Large intestine (tissue), 3 donors: ENCODE measurements at regions not wholly inside any gene's neighbourhood (a gene's known extent, or its start where the extent isn't known, plus 50 kb on each side); places are given as distances from the start of the nearest gene placed in this dataset.

Experiments
- DNase-seq, 2 donors: peaks; one replicate each; pipeline versions ENCODE4 v3.0.0 to v3.0.0-alpha.2; 2013
- H3K27ac ChIP-seq: one replicate; pipeline ENCODE4 v1.5.1; 2013; ENCODE audit warnings: low read length
- H3K27me3 ChIP-seq: 2 replicates; pipeline ENCODE4 v1.6.1; 2013; ENCODE audit warnings: low read length; ENCODE audit not compliant: control insufficient read depth, insufficient read depth
- H3K36me3 ChIP-seq: 2 replicates; pipeline ENCODE4 v1.6.1; 2013; ENCODE audit warnings: low read length; ENCODE audit not compliant: control insufficient read depth, insufficient read depth
- H3K4me1 ChIP-seq: one replicate; pipeline ENCODE4 v1.6.1; 2013; ENCODE audit warnings: low read length; ENCODE audit not compliant: control insufficient read depth, insufficient read depth
- H3K4me3 ChIP-seq: one replicate; pipeline ENCODE4 v1.5.1; 2013; ENCODE audit warnings: low read length
- H3K9me3 ChIP-seq: one replicate; pipeline ENCODE4 v1.6.1; 2013; ENCODE audit warnings: mild to moderate bottlenecking, low read depth, low read length, moderate library complexity; ENCODE audit not compliant: control insufficient read depth
- WGBS: methylation state at CpG from one replicate; pipeline ENCODE4 v1.1.5; 2013; ENCODE audit warnings: low lambda C conversion rate; ENCODE audit not compliant: insufficient coverage; 5-methylcytosine and 5-hydroxymethylcytosine counted together

DNA sequence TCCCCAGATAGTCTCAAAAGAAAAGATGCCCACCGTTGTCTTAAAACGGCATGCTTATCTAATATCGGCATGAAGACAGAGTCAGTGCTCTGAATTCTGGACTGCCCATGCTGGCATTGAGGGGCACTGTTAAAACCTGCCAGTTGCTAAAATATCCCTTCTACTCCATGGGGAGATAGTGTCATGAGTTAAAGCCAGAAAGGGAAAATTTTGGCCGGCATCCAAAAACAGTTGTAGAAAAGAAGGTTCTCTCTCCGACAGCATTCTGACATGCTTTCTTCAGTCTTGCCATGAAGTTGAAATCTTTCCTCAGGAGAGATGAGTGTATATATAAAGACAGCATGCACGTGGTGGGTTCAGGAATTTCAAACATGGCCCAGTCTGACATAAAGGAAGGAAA lies 401.3 kb upstream of the PIK3C3 start:
- H3K4me1 ChIP-seq: no peaks in the 10 kb centered on the region
- H3K36me3 ChIP-seq: no peaks in the 10 kb centered on the region
- H3K27me3 ChIP-seq: no peaks in the 10 kb centered on the region
- no peak overlapping the region for H3K27ac ChIP-seq
- WGBS: 83% methylated on average over 2 of the region's 6 CpGs
- H3K9me3 ChIP-seq: no peaks in the 10 kb centered on the region
- no peak overlapping the region for H3K4me3 ChIP-seq
- DNase-seq: no peak

DNA sequence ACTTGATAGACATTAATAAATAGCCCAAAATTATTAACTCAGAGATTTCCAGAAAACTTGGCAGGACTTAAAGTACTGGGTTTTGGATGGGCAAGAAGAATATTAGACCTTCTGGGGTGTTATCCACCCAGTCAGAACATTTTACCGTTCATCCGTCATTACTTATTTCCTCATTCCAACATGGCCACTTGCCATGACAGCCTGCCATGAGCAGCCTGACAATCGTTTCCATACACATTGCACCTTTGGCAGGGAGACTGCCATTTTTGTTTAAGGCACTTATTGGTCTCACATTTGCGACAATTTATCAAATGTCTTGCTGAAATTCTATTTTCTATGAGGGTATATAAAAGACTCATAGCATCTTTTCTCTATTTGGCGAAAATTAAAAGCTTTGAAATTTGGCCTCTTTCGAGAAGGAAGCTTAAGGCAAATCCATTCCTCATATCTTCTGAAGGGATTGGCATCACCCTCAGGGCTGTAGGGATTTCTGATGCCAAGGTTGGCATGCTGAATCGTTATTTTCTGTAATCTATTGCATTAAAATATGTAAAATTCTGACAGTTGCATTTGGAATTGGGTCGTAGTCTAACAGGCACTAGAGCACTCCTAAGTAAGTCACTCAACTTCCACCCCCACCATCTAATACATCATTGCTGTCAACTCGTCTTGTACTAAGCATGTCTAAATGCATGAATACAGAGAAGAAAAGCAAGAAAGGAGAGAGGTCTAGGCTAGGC lies 406.3 kb upstream of the PIK3C3 start:
- Histone ChIP-seq H3K27ac (no peak overlapping the region), H3K36me3 (no peaks in the 10 kb centered on the region), H3K4me3 (no peak overlapping the region), H3K27me3 (no peaks in the 10 kb centered on the region), H3K9me3 (no peaks in the 10 kb centered on the region), H3K4me1 (no peaks in the 10 kb centered on the region)
- DNase-seq: no peak
- 90% methylated on average over 2 of the region's 9 CpGs for WGBS

DNA sequence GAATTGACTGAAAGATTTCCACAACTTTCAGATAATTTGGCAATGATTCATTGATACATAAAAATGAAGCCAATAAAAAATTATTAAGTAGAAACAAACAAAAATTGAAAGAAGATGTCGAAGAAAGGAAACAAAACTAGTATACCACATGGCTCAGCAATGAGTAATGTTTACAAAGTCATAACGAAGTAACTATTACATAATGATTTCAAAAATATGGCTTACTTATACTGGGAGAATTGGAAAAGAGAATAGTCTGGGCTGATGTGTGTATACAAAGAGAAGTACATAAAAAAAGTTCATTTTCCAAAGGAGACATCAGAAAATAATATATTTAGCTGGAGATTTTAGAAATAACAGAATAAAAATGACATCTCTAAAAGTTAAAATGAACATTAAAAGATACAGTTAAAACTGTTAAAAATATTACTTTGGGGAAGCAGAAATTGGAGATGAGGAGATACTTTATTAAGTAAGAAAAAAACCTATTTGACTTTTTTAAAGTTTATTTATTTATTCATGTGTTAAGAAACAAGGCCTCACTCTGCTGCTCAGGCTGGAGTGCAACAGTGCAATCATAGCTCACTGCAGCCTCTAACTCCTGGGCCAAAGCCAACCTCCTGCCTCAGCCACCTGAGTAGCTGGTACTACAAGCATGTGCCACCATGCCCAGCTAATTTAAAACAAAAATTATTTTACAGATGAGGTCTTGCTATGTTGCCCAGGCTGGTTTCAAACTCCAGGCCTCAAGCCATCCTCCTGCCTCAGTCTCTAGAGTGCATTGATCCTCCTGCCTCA lies 409.7 kb upstream of the PIK3C3 start:
- no peaks in the 10 kb centered on the region for H3K27me3 ChIP-seq
- H3K4me1 ChIP-seq: no peaks in the 10 kb centered on the region
- no peak overlapping the region for H3K27ac ChIP-seq
- no peak overlapping the region for H3K4me3 ChIP-seq
- no peaks in the 10 kb centered on the region for H3K36me3 ChIP-seq
- WGBS: 100% methylated on average over 1 of the region's 2 CpGs
- no peak for DNase-seq
- H3K9me3 ChIP-seq: no peaks in the 10 kb centered on the region

DNA sequence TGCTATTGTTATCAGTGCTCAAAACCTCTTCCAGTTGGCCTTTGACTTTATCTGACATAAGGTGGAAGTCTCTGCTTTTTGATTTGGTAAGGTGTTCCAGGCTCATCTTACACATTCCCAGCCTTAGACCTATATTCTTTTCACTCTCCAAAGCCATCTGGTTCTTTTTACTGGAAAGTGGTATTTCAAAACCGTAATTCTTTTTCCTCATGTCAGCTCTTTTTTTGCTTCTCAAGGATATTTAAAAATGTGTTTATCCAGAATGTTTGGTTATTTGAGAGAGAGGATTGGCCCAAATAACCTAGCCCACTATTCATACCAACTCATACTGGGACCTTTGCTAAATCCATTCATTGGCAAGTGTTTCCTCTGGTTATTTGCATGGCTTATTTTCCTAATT lies 411.2 kb upstream of the PIK3C3 start:
- DNase-seq: no peak
- Histone ChIP-seq H3K27ac (no peak overlapping the region), H3K9me3 (no peaks in the 10 kb centered on the region), H3K4me1 (no peaks in the 10 kb centered on the region), H3K27me3 (no peaks in the 10 kb centered on the region), H3K36me3 (no peaks in the 10 kb centered on the region), H3K4me3 (no peak overlapping the region)
- 100% methylated on average over 1 of the region's 1 CpG for WGBS

DNA sequence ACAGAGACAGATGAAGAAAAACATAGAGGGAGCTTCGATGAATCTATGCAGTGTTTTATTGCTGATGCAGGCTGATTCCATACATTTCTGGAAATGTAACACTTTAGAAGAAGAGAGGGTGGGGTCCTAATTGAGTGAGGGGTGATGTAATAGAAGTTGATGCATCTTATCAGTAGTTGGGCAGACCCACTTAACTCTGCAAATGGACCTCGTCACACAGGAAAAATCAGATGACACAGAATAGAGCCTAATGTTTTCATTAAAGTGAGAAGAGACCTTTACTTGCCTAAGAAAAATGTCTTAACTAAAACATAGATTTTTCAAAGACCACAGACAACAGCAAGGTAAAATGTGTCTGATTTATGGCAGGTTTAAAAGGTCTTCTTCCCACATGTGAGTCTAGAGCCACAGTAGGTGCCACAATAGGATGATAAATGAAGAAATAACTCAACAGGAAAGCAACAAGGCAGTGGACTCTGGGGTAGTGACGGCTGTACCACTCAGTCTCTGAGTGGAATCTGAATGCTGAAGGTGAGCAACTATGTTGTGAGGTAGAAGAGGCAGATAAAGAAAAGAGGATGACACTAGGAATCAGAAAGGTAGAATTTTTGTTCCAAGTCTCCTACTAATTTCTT lies 414.7 kb upstream of the PIK3C3 start:
- Histone ChIP-seq H3K4me3 (no peak overlapping the region), H3K27ac (no peak overlapping the region), H3K9me3 (no peaks in the 10 kb centered on the region), H3K27me3 (no peaks in the 10 kb centered on the region), H3K4me1 (no peaks in the 10 kb centered on the region), H3K36me3 (no peaks in the 10 kb centered on the region)
- no peak for DNase-seq
- no CpG with 5 or more reads among the region's 3 CpGs for WGBS

DNA sequence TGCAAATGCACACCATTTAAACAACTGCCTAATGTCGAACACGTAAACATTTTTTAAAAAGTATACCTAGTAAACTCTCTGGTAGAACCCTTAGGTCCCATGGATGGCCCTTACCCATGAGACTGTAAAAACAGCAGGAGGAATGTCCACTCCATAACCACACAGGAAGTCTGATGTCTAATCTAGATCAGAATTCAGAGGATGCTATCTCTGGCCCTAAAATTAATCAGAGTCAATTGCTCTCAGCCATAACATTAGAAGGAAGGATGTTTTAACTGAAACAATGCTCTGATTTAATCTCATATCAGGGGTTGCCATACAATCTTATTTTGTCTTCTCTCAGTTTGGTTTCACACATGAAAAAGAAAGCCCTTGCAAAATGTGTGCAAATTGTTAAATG lies 416.3 kb upstream of the PIK3C3 start:
- no peak overlapping the region for H3K4me3 ChIP-seq
- no peaks in the 10 kb centered on the region for H3K4me1 ChIP-seq
- H3K27ac ChIP-seq: no peak overlapping the region
- H3K27me3 ChIP-seq: no peaks in the 10 kb centered on the region
- no peaks in the 10 kb centered on the region for H3K9me3 ChIP-seq
- 100% methylated on average over 2 of the region's 2 CpGs for WGBS
- no peaks in the 10 kb centered on the region for H3K36me3 ChIP-seq
- DNase-seq: no peak

DNA sequence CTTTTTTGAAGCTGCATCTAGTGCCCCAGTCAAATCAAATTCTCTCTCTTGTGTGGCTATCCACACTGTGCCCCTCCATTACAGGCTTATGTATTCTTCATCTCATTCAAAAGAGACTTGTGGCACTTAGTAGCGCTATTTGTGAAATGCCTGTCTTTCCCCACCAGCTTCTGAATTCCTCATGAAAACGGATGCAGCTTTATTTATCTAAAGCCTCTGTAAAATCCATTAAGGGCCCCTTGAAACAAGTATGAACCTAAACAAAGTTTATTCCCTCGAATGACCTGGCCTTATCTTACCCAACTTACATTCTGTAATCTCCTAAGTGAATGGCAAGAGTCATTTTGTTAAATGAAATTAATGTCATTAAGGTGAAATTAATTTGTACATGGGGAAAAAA lies 417.4 kb upstream of the PIK3C3 start:
- Histone ChIP-seq H3K36me3 (no peaks in the 10 kb centered on the region), H3K9me3 (no peaks in the 10 kb centered on the region), H3K4me1 (no peaks in the 10 kb centered on the region), H3K4me3 (no peak overlapping the region), H3K27me3 (no peaks in the 10 kb centered on the region), H3K27ac (no peak overlapping the region)
- WGBS: 83% methylated on average over 1 of the region's 3 CpGs
- no peak for DNase-seq

DNA sequence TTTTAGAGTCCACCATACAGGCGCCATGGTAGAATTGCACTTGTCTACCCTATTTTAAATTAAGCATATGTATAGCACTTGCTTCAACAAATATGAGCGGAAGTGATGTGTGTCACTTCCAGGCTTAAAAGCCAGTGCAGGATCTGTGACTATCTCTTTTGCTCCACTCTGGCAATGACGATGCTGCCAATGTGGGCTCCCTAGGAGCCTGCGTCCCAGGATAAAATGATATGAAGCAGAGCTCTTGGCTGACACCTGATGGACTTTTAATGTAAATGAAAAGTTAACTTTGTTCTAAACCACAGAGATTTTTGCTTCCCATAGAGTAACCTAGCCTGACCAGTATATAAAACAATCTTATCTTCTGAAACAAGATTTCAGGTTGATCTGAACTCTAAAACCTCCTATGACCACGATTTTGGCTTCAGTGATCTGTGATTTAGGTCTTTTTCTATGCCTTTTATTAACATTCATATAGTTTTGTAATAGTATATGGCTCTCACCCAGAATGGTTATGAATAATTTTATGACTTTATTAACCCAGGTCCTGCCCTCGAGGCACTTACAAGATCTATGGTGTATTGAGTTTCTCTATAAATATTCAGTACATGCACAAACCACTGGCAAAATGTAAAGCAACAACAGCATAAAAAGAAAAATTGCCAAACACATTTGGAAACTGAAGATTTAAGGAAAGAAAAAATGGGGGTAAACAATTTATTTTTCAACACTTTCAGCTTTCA lies 422.5 kb upstream of the PIK3C3 start:
- no peaks in the 10 kb centered on the region for H3K4me1 ChIP-seq
- 40% methylated on average over 1 of the region's 6 CpGs for WGBS
- H3K4me3 ChIP-seq: no peak overlapping the region
- no peaks in the 10 kb centered on the region for H3K27me3 ChIP-seq
- no peaks in the 10 kb centered on the region for H3K36me3 ChIP-seq
- H3K9me3 ChIP-seq: no peaks in the 10 kb centered on the region
- no peak for DNase-seq
- H3K27ac ChIP-seq: no peak overlapping the region

DNA sequence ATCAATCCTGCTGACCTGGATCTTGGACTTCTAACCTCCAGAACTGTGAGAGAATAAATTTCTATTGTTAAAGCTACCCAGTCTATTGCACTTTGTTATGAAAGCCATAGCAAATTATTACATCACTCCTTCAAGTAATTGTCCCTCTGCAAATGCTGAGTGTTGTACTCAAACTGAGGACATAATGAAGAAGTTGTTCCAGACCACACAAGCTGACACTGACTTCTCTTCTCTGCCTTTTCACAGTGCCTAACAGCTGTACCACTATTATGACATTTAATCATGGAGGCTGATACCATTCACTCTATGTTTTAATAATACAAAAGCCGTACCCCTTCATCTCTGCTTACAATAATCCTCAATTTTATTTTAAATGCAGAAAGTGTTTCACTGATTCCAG lies 424.1 kb upstream of the PIK3C3 start:
- no peaks in the 10 kb centered on the region for H3K27me3 ChIP-seq
- no peak for DNase-seq
- no peak overlapping the region for H3K4me3 ChIP-seq
- H3K27ac ChIP-seq: no peak overlapping the region
- WGBS: no CpG with 5 or more reads among the region's 1 CpG
- no peaks in the 10 kb centered on the region for H3K9me3 ChIP-seq
- H3K4me1 ChIP-seq: no peaks in the 10 kb centered on the region
- no peaks in the 10 kb centered on the region for H3K36me3 ChIP-seq

DNA sequence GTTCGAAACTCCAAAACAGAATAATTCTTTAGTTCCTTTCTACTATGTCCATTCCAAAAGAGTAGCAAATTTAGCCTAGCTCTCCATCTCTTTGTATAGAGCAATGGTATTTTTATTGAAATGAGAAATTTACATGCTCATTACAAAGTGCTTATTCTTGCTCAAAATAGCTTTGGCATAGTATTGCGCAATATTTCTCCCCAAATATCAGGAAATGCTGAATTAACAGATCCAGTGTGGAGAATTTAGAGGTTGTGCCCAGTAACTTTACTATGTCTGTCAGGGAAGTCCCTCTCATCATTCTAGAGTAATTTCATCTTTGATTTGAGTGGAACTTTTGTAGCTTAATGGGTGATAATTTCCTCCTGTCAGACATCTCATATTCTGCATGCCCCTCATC lies 425.9 kb upstream of the PIK3C3 start:
- H3K27ac ChIP-seq: no peak overlapping the region
- WGBS: 100% methylated on average over 1 of the region's 2 CpGs
- no peaks in the 10 kb centered on the region for H3K4me1 ChIP-seq
- DNase-seq: no peak
- no peak overlapping the region for H3K4me3 ChIP-seq
- H3K27me3 ChIP-seq: no peaks in the 10 kb centered on the region
- H3K36me3 ChIP-seq: no peaks in the 10 kb centered on the region
- H3K9me3 ChIP-seq: no peaks in the 10 kb centered on the region
